Fibroblast of villous mesenchyme (primary cell): ENCODE measurements at regions not wholly inside any gene's neighbourhood (a gene's known extent, or its start where the extent isn't known, plus 50 kb on each side); places are given as distances from the start of the nearest gene placed in this dataset.

ENCODE experiments used
- DNase-seq: peaks from one replicate; pipeline ENCODE4 v3.0.0-alpha.2; 2010; ENCODE audit warnings: low read depth
- H3K4me3 ChIP-seq: 2 replicates; pipeline ENCODE4 v1.5.1; 2011; ENCODE audit warnings: low read depth, mild to moderate bottlenecking, low read length
- CTCF ChIP-seq: IDR thresholded peaks from 2 replicates; pipeline ENCODE4 v1.5.1; 2012; ENCODE audit warnings: low read depth, mild to moderate bottlenecking, low read length; ENCODE audit not compliant: insufficient read depth

- peak; percentile 98 for DNase-seq
- peak; percentile 6 for TF ChIP-seq CTCF
These were observed 133.4 kb downstream of the RFLNA start for GRCh38 chr12:124428136-124428791.

GRCh38 chr12:124426594-124427555 lies 132.0 kb downstream of the RFLNA start:
- no peak for TF ChIP-seq CTCF
- H3K4me3 ChIP-seq, result no peak overlapping the region
- DNase-seq, result peak; percentile 26

More at GRCh38 chr12:124428136-124428791, 133.4 kb downstream of the RFLNA start:
- no peak overlapping the region for H3K4me3 ChIP-seq

- no peak overlapping the region for H3K4me3 ChIP-seq
- no peak for DNase-seq
These were observed 130.8 kb downstream of the RFLNA start for GRCh38 chr12:124425667-124426066.

GRCh38 chr12:124424516-124424905 lies 129.6 kb downstream of the RFLNA start:
- no peak for TF ChIP-seq CTCF
- no peak overlapping the region for H3K4me3 ChIP-seq
- DNase-seq, result no peak

More at GRCh38 chr12:124425667-124426066, 130.8 kb downstream of the RFLNA start:
- TF ChIP-seq CTCF, result no peak

- peak overlapping the region; percentile 33 for H3K4me3 ChIP-seq
- DNase-seq, result no peak
- no peak for TF ChIP-seq CTCF
These were observed 129.0 kb downstream of the RFLNA start for GRCh38 chr12:124423761-124424515.
